Caco-2 (cell line): ENCODE measurements at regions not wholly inside any gene's neighbourhood (a gene's known extent, or its start where the extent isn't known, plus 50 kb on each side); places are given as distances from the start of the nearest gene placed in this dataset.

Experiments used
- BruUV-seq: library from RNA; stranded (reverse); fragments of 400-500 nt; replicated peaks from 2 replicates; lab custom pipeline; 2021; lab: Mats Ljungman, UMichigan
- CTCF ChIA-PET: fragments of 300-600 bp; sonication (Branson Sonifier 250); formaldehyde crosslinking; loops from one replicate; lab custom pipeline; 2022; ENCODE audit warnings: antibody characterized with exemption; lab: Charles Lee
- POLR2A ChIA-PET: fragments of 300-600 bp; sonication (Branson Sonifier 250); formaldehyde crosslinking; loops from one replicate; lab custom pipeline; 2022; ENCODE audit warnings: antibody characterized with exemption; lab: Charles Lee
- DNase-seq, 2 experiments: peaks; one replicate each; pipeline versions ENCODE4 v3.0.0 to v3.0.0-alpha.2; 2020 to 2022
- H3K27me3 ChIP-seq: replicated peaks from 2 replicates; pipeline ENCODE4 v1.6.0; 2011; ENCODE audit warnings: low read length; ENCODE audit not compliant: control insufficient read depth, insufficient read depth
- H3K36me3 ChIP-seq: 2 replicates; pipeline ENCODE4 v1.5.1; 2011; ENCODE audit warnings: low read length; ENCODE audit not compliant: control insufficient read depth, insufficient read depth
- H3K4me1 ChIP-seq: fragments of 250-450 bp; sonication (Bioruptor Pico); 2 replicates; pipeline ENCODE4 v1.5.1; 2020; ENCODE audit warnings: mild to moderate bottlenecking
- H3K4me3 ChIP-seq: 2 replicates; pipeline ENCODE4 v1.5.1; 2011; ENCODE audit warnings: low read depth, mild to moderate bottlenecking, control low read depth, low read length
- H3K9me3 ChIP-seq: fragments of 250-450 bp; sonication (Bioruptor Pico); 2 replicates; pipeline ENCODE4 v1.5.1; 2020; ENCODE audit warnings: mild to moderate bottlenecking, moderate library complexity
- H3K27ac Mint-ChIP-seq: one replicate; pipeline ENCODE4 v1.8.0; 2022; ENCODE audit warnings: mixed read lengths; ENCODE audit not compliant: unreplicated experiment
- H3K27me3 Mint-ChIP-seq: one replicate; pipeline ENCODE4 v1.8.0; 2022; ENCODE audit warnings: mixed read lengths; ENCODE audit not compliant: insufficient read depth, unreplicated experiment
- H3K36me3 Mint-ChIP-seq: one replicate; pipeline ENCODE4 v1.8.0; 2022; ENCODE audit warnings: mild to moderate bottlenecking, mixed read lengths; ENCODE audit not compliant: insufficient read depth, unreplicated experiment
- H3K4me1 Mint-ChIP-seq: one replicate; pipeline ENCODE4 v1.8.0; 2022; ENCODE audit warnings: low read depth, mixed read lengths; ENCODE audit not compliant: unreplicated experiment
- H3K4me3 Mint-ChIP-seq: one replicate; pipeline ENCODE4 v1.8.0; 2022; ENCODE audit warnings: mild to moderate bottlenecking, moderate library complexity, mixed read lengths; ENCODE audit not compliant: unreplicated experiment
- H3K9me3 Mint-ChIP-seq: one replicate; pipeline ENCODE4 v1.8.0; 2022; ENCODE audit warnings: mixed read lengths; ENCODE audit not compliant: unreplicated experiment
- intact Hi-C: fragments of 100-400 bp; cut with micrococcal nuclease; formaldehyde crosslinking; loops from one replicate; pipeline ENCODE4 v1.10.0; 2022; ENCODE audit not compliant: unreplicated experiment
- TF ChIP-seq, protein P1 (sequence below), 2 experiments: fragments of 200-600 bp in 1 of 2; IDR thresholded peaks; 1 replicate in 1 of 2; 2 replicates in 1 of 2; pipeline versions ENCODE4 v1.5.1 to v1.8.0; 2011 to 2022; ENCODE audit warnings: antibody characterized with exemption in 1 of 2, control low read depth in 1 of 2, inconsistent platforms in 1 of 2, low read depth in 1 of 2, low read length in 1 of 2, mild to moderate bottlenecking in 1 of 2, moderate library complexity in 1 of 2; ENCODE audit not compliant: insufficient read depth in 1 of 2, severe bottlenecking in 1 of 2, unreplicated experiment in 1 of 2

DNA sequence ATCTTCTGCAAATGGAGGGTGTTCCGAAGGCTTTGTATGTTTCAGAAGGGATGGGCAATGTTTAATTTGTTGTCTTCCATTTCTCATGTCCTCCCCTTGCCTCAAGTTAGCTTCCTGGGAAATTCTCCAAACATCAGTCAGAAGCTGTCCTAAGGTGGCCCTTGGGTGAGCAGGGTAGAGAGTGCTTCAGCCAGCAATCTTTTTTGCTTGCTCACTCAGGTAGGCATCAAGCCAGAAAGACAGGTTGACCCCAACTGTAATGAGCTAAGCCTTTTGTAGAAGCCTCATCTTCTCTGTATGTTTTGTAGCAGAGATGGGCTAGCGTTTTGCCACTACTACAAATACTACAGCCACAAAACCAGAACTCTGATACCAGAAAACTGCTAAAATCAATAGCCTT, 321.5 kb upstream of the FAM78B start:
- H3K9me3 Mint-ChIP-seq, result no peaks in the 10 kb centered on the region
- no peaks in the 10 kb centered on the region for H3K27me3 ChIP-seq
- intact Hi-C loops, result no loop called here
- H3K27ac Mint-ChIP-seq, result no peak overlapping the region
- H3K4me3 ChIP-seq, result no peak overlapping the region
- ChIA-PET POLR2A (no interaction called here), CTCF (interaction anchor here (1.8 kb wide), 1 partner anchor 9 kb away, joined by 5 read pairs; no protein-coding TSS in a partner anchor)
- TF ChIP-seq, protein P1, sequence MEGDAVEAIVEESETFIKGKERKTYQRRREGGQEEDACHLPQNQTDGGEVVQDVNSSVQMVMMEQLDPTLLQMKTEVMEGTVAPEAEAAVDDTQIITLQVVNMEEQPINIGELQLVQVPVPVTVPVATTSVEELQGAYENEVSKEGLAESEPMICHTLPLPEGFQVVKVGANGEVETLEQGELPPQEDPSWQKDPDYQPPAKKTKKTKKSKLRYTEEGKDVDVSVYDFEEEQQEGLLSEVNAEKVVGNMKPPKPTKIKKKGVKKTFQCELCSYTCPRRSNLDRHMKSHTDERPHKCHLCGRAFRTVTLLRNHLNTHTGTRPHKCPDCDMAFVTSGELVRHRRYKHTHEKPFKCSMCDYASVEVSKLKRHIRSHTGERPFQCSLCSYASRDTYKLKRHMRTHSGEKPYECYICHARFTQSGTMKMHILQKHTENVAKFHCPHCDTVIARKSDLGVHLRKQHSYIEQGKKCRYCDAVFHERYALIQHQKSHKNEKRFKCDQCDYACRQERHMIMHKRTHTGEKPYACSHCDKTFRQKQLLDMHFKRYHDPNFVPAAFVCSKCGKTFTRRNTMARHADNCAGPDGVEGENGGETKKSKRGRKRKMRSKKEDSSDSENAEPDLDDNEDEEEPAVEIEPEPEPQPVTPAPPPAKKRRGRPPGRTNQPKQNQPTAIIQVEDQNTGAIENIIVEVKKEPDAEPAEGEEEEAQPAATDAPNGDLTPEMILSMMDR (IDR thresholded peaks at IDR 0.05; ENCODE audit: insufficient read depth in 1 of 2, low read depth in 1 of 2, low read length in 1 of 2, severe bottlenecking in 1 of 2, unreplicated experiment in 1 of 2), result no peak
- H3K4me1 ChIP-seq, result peaks cover 5% of the 10 kb centered on the region; the same call in 1 of the 2 replicates
- BruUV-seq, result no TSS peak
- DNase-seq, result no peak
- H3K36me3 ChIP-seq, result no peaks in the 10 kb centered on the region
- H3K27me3 Mint-ChIP-seq, result no peaks in the 10 kb centered on the region
- H3K9me3 ChIP-seq, result no peaks in the 10 kb centered on the region
- H3K36me3 Mint-ChIP-seq, result no peaks in the 10 kb centered on the region
- no peaks in the 10 kb centered on the region for H3K4me1 Mint-ChIP-seq
- H3K4me3 Mint-ChIP-seq, result no peak overlapping the region

GRCh38 chr1:166489356-166489669, 322.5 kb upstream of the FAM78B start:
- DNase-seq, result no peak
- Mint-ChIP-seq H3K9me3 (no peaks in the 10 kb centered on the region), H3K4me1 (no peaks in the 10 kb centered on the region), H3K27me3 (no peaks in the 10 kb centered on the region), H3K27ac (no peak overlapping the region), H3K4me3 (no peak overlapping the region), H3K36me3 (no peaks in the 10 kb centered on the region)
- ChIA-PET CTCF (interaction anchor here (1.8 kb wide), 1 partner anchor 10 kb away, joined by 5 read pairs; no protein-coding TSS in a partner anchor), POLR2A (no interaction called here)
- Histone ChIP-seq H3K27me3 (no peaks in the 10 kb centered on the region), H3K4me1 (peaks cover 5% of the 10 kb centered on the region; the same call in 1 of the 2 replicates), H3K9me3 (no peaks in the 10 kb centered on the region), H3K36me3 (no peaks in the 10 kb centered on the region), H3K4me3 (no peak overlapping the region)
- intact Hi-C loops, result no loop called here
- TF ChIP-seq, protein P1 (IDR thresholded peaks at IDR 0.05; ENCODE audit: insufficient read depth in 1 of 2, low read depth in 1 of 2, low read length in 1 of 2, severe bottlenecking in 1 of 2, unreplicated experiment in 1 of 2), result no peak
- BruUV-seq, result no TSS peak

GRCh38 chr1:166489670-166490436, 323.1 kb upstream of the FAM78B start:
- Mint-ChIP-seq H3K27ac (no peak overlapping the region), H3K27me3 (no peaks in the 10 kb centered on the region), H3K36me3 (no peaks in the 10 kb centered on the region), H3K9me3 (no peaks in the 10 kb centered on the region), H3K4me1 (no peaks in the 10 kb centered on the region), H3K4me3 (no peak overlapping the region)
- POLR2A ChIA-PET, result no interaction called here
- BruUV-seq, result no TSS peak
- TF ChIP-seq, protein P1 (IDR thresholded peaks at IDR 0.05; ENCODE audit: insufficient read depth in 1 of 2, low read depth in 1 of 2, low read length in 1 of 2, severe bottlenecking in 1 of 2, unreplicated experiment in 1 of 2), result no peak
- Histone ChIP-seq H3K27me3 (no peaks in the 10 kb centered on the region), H3K4me1 (peaks cover 5% of the 10 kb centered on the region; the same call in 1 of the 2 replicates), H3K4me3 (peak overlapping the region; percentile 34), H3K36me3 (no peaks in the 10 kb centered on the region), H3K9me3 (no peaks in the 10 kb centered on the region)
- DNase-seq, result peak; percentile 22 to 41
- CTCF ChIA-PET, result interaction anchor here (1.8 kb wide), 1 partner anchor 11 kb away, joined by 5 read pairs; no protein-coding TSS in a partner anchor
- intact Hi-C loops, result no loop called here
